Sigmoid colon (tissue), 6 donors: ENCODE measurements at regions not wholly inside any gene's neighbourhood (a gene's known extent, or its start where the extent isn't known, plus 50 kb on each side); places are given as distances from the start of the nearest gene placed in this dataset.
A peak's percentile ranks its signal among the peaks of the same experiment; 100 is the strongest.
"Not testable (repeated sequence)": the region's sequence is repeated elsewhere in the genome, so short reads cannot be mapped to it uniquely, and the experiment has no call there.

Experiments
- DNase-seq: peaks from one replicate; pipeline ENCODE4 v3.0.0-alpha.2; 2019
- H3K27ac ChIP-seq, 4 donors: fragments of 200-600 bp; sonication (generic); one replicate each; pipeline ENCODE4 v1.5.1; 2016 to 2019; ENCODE audit warnings: mild to moderate bottlenecking in 1 of 4
- H3K27me3 ChIP-seq, 3 donors: fragments of 200-600 bp; sonication (generic); one replicate each; pipeline ENCODE4 v1.5.1; 2019; ENCODE audit warnings: mild to moderate bottlenecking in 1 of 3
- H3K36me3 ChIP-seq, 4 donors: fragments of 200-600 bp; sonication (generic); one replicate each; pipeline ENCODE4 v1.5.1; 2016 to 2019
- H3K4me1 ChIP-seq, 4 donors: fragments of 200-600 bp; sonication (generic); one replicate each; pipeline ENCODE4 v1.5.1; 2017 to 2019
- H3K4me3 ChIP-seq, 4 donors: fragments of 200-600 bp; sonication (generic); one replicate each; pipeline ENCODE4 v1.5.1; 2017 to 2019; ENCODE audit warnings: mild to moderate bottlenecking in 2 of 4, moderate library complexity in 1 of 4
- H3K9me3 ChIP-seq, 4 donors: fragments of 200-600 bp in 3 of 4; sonication (generic) in 3 of 4; one replicate each; pipeline versions ENCODE4 v1.5.1 to v1.6.1; 2013 to 2019
- CTCF ChIP-seq, 4 experiments: fragments of 450-650 bp in 3 of 4; fragments of 200-600 bp in 1 of 4; IDR thresholded peaks; one replicate each; pipeline ENCODE4 v1.5.1; 2016 to 2019; ENCODE audit warnings: antibody characterized with exemption in 4 of 4, mild to moderate bottlenecking in 3 of 4, moderate library complexity in 2 of 4
- EP300 ChIP-seq, 4 donors: sonication (generic); formaldehyde crosslinking; IDR thresholded peaks; one replicate each; pipeline ENCODE4 v1.6.1; 2017; ENCODE audit warnings: antibody characterized with exemption in 4 of 4
- POLR2A ChIP-seq, 2 donors: fragments of 450-650 bp; IDR thresholded peaks; one replicate each; pipeline ENCODE4 v1.6.1; 2016; ENCODE audit warnings: antibody characterized with exemption in 2 of 2, mild to moderate bottlenecking in 2 of 2, moderate library complexity in 2 of 2
- POLR2AphosphoS5 ChIP-seq, 4 donors: sonication (generic); formaldehyde crosslinking; IDR thresholded peaks; one replicate each; pipeline ENCODE4 v1.6.1; 2017; ENCODE audit warnings: antibody characterized with exemption in 4 of 4
- WGBS, 2 donors: extraction: QIAGEN DNeasy Blood & Tissue Kit; methylation state at CpG; one replicate each; pipeline ENCODE4 v1.1.7; 2013; 5-methylcytosine and 5-hydroxymethylcytosine counted together
- intact Hi-C: fragments of 100-400 bp; cut with DNase I; formaldehyde crosslinking; loops from one replicate; pipeline ENCODE4 v1.15.1; 2023
- donor health status: healthy with polysubstance abuse.
- donor health status: healthy.

- H3K4me1 ChIP-seq: no peaks in the 10 kb centered on the region
- H3K36me3 ChIP-seq: no peaks in the 10 kb centered on the region
- no peaks in the 10 kb centered on the region for H3K9me3 ChIP-seq
- H3K27me3 ChIP-seq: no peaks in the 10 kb centered on the region
- no peak for DNase-seq
- intact Hi-C loops: no loop called here
- H3K27ac ChIP-seq: peak overlapping the region in 1 of 4 donors; percentile 30
- TF ChIP-seq POLR2AphosphoS5 (IDR thresholded peaks at IDR 0.05): no peak
- no peak for TF ChIP-seq EP300 (IDR thresholded peaks at IDR 0.05)
- no peak for TF ChIP-seq POLR2A (IDR thresholded peaks at IDR 0.05)
- TF ChIP-seq CTCF (IDR thresholded peaks at IDR 0.05): no peak
- 61 to 92% methylated on average over 1 of the region's 1 CpG for WGBS, 2 donors
- H3K4me3 ChIP-seq: no peak overlapping the region
These were observed 193.4 kb upstream of the CXCL12 start for GRCh38 chr10:44578271-44578670.

- DNase-seq, H3K4me3 ChIP-seq, H3K36me3 ChIP-seq, intact Hi-C loops, H3K9me3 ChIP-seq, H3K4me1 ChIP-seq, H3K27me3 ChIP-seq, H3K27ac ChIP-seq: not testable (repeated sequence)
- 92 to 96% methylated on average over 1 of the region's 1 CpG for WGBS, 2 donors
These were observed 194.1 kb upstream of the CXCL12 start for GRCh38 chr10:44578963-44579362.

GRCh38 chr10:44581996-44582395 is 197.1 kb upstream of the CXCL12 start:
- H3K36me3 ChIP-seq: no peaks in the 10 kb centered on the region
- H3K27me3 ChIP-seq: no peaks in the 10 kb centered on the region
- no peak overlapping the region for H3K27ac ChIP-seq
- H3K9me3 ChIP-seq: no peaks in the 10 kb centered on the region
- no peaks in the 10 kb centered on the region for H3K4me1 ChIP-seq
- no peak overlapping the region for H3K4me3 ChIP-seq
- DNase-seq: no peak
- WGBS, 2 donors: 85% methylated on average over 8 of the region's 8 CpGs
- intact Hi-C loops: no loop called here
- no peak for TF ChIP-seq POLR2AphosphoS5 (IDR thresholded peaks at IDR 0.05)
- TF ChIP-seq CTCF (IDR thresholded peaks at IDR 0.05): no peak
- TF ChIP-seq POLR2A (IDR thresholded peaks at IDR 0.05): no peak
- TF ChIP-seq EP300 (IDR thresholded peaks at IDR 0.05): no peak

GRCh38 chr10:44587488-44588318 is 202.8 kb upstream of the CXCL12 start:
- H3K36me3 ChIP-seq: no peaks in the 10 kb centered on the region
- TF ChIP-seq CTCF (IDR thresholded peaks at IDR 0.05) (no peak), EP300 (IDR thresholded peaks at IDR 0.05) (no peak), POLR2A (IDR thresholded peaks at IDR 0.05) (no peak), POLR2AphosphoS5 (IDR thresholded peaks at IDR 0.05) (no peak)
- 85 to 87% methylated on average over 11 of the region's 11 CpGs for WGBS, 2 donors
- H3K4me3 ChIP-seq: no peak overlapping the region
- H3K9me3 ChIP-seq: no peaks in the 10 kb centered on the region
- no peak overlapping the region for H3K27ac ChIP-seq
- intact Hi-C loops: no loop called here
- peaks cover 0 to 18% (median 12%) of the 10 kb centered on the region in 4 donors for H3K4me1 ChIP-seq
- no peaks in the 10 kb centered on the region for H3K27me3 ChIP-seq
- no peak for DNase-seq

GRCh38 chr10:44589181-44589943 is 204.5 kb upstream of the CXCL12 start:
- Histone ChIP-seq H3K4me1 (peaks cover 0 to 23% (median 12%) of the 10 kb centered on the region in 4 donors), H3K27ac (no peak overlapping the region), H3K27me3 (no peaks in the 10 kb centered on the region), H3K36me3 (no peaks in the 10 kb centered on the region), H3K4me3 (no peak overlapping the region), H3K9me3 (no peaks in the 10 kb centered on the region)
- WGBS, 2 donors: 60 to 64% methylated on average over 17 of the region's 17 CpGs
- no peak for DNase-seq
- TF ChIP-seq EP300 (IDR thresholded peaks at IDR 0.05): no peak
- peak in 2 of 4 donors; percentile 32 to 48 for TF ChIP-seq POLR2AphosphoS5 (IDR thresholded peaks at IDR 0.05)
- TF ChIP-seq CTCF (IDR thresholded peaks at IDR 0.05): no peak
- TF ChIP-seq POLR2A (IDR thresholded peaks at IDR 0.05): no peak
- intact Hi-C loops: no loop called here
